ENCODE measurements at regions not wholly inside any gene's neighbourhood (a gene's known extent, or its start where the extent isn't known, plus 50 kb on each side); places are given as distances from the start of the nearest gene placed in this dataset.

- FAIRE-seq (no peak), DNase-seq (ENCODE audit: insufficient read length, low spot score) (no peak)
- no peak for TF ChIP-seq POLR2A (IDR thresholded peaks at IDR 0.05; ENCODE audit: low read depth, low read length)
Observed at GRCh38 chr5:74070766-74071165, 444.8 kb downstream of the ARHGEF28 start.

- DNase-seq (ENCODE audit: insufficient read length, low spot score) (no peak), FAIRE-seq (no peak)
- TF ChIP-seq POLR2A (IDR thresholded peaks at IDR 0.05; ENCODE audit: low read depth, low read length) = no peak
Observed at GRCh38 chr5:74069741-74070140, 443.7 kb downstream of the ARHGEF28 start.

- FAIRE-seq (no peak), DNase-seq (ENCODE audit: insufficient read length, low spot score) (no peak)
- TF ChIP-seq POLR2A (IDR thresholded peaks at IDR 0.05; ENCODE audit: low read depth, low read length) = no peak
Observed at GRCh38 chr5:74067748-74068541, 441.9 kb downstream of the ARHGEF28 start.

GRCh38 chr5:74064911-74065310, 438.9 kb downstream of the ARHGEF28 start:
- no peak for TF ChIP-seq POLR2A (IDR thresholded peaks at IDR 0.05; ENCODE audit: low read depth, low read length)
- FAIRE-seq = no peak
- no peak for DNase-seq (ENCODE audit: insufficient read length, low spot score)

- FAIRE-seq (no peak), DNase-seq (ENCODE audit: insufficient read length, low spot score) (no peak)
- no peak for TF ChIP-seq POLR2A (IDR thresholded peaks at IDR 0.05; ENCODE audit: low read depth, low read length)
Observed at GRCh38 chr5:74064225-74064624, 438.2 kb downstream of the ARHGEF28 start.

GRCh38 chr5:74063821-74064220, 437.8 kb downstream of the ARHGEF28 start:
- no peak for TF ChIP-seq POLR2A (IDR thresholded peaks at IDR 0.05; ENCODE audit: low read depth, low read length)
- DNase-seq (ENCODE audit: insufficient read length, low spot score) (peak; percentile 21), FAIRE-seq (peak; percentile 95)

GRCh38 chr5:74063346-74063745, 437.4 kb downstream of the ARHGEF28 start:
- TF ChIP-seq POLR2A (IDR thresholded peaks at IDR 0.05; ENCODE audit: low read depth, low read length) = no peak
- FAIRE-seq (no peak), DNase-seq (ENCODE audit: insufficient read length, low spot score) (no peak)

GRCh38 chr5:74061292-74061691, 435.3 kb downstream of the ARHGEF28 start:
- DNase-seq (ENCODE audit: insufficient read length, low spot score) (no peak), FAIRE-seq (peak; percentile 77)
- TF ChIP-seq POLR2A (IDR thresholded peaks at IDR 0.05; ENCODE audit: low read depth, low read length) = no peak

GRCh38 chr5:74059706-74060105, 433.7 kb downstream of the ARHGEF28 start:
- no peak for TF ChIP-seq POLR2A (IDR thresholded peaks at IDR 0.05; ENCODE audit: low read depth, low read length)
- DNase-seq (ENCODE audit: insufficient read length, low spot score) = no peak
- FAIRE-seq = no peak

GRCh38 chr5:74056789-74057164, 430.8 kb downstream of the ARHGEF28 start:
- TF ChIP-seq POLR2A (IDR thresholded peaks at IDR 0.05; ENCODE audit: low read depth, low read length) = no peak
- FAIRE-seq = no peak
- DNase-seq (ENCODE audit: insufficient read length, low spot score) = no peak

- FAIRE-seq (no peak), DNase-seq (ENCODE audit: insufficient read length, low spot score) (no peak)
- no peak for TF ChIP-seq POLR2A (IDR thresholded peaks at IDR 0.05; ENCODE audit: low read depth, low read length)
Observed at GRCh38 chr5:74056107-74056788, 430.3 kb downstream of the ARHGEF28 start.

- FAIRE-seq (no peak), DNase-seq (ENCODE audit: insufficient read length, low spot score) (no peak)
- no peak for TF ChIP-seq POLR2A (IDR thresholded peaks at IDR 0.05; ENCODE audit: low read depth, low read length)
Observed at GRCh38 chr5:74055486-74056106, 429.6 kb downstream of the ARHGEF28 start.

GRCh38 chr5:74054641-74055421, 428.8 kb downstream of the ARHGEF28 start:
- DNase-seq (ENCODE audit: insufficient read length, low spot score) = no peak
- FAIRE-seq = no peak

GRCh38 chr5:74054139-74054538, 428.1 kb downstream of the ARHGEF28 start:
- FAIRE-seq (no peak), DNase-seq (ENCODE audit: insufficient read length, low spot score) (no peak)
- no peak for TF ChIP-seq POLR2A (IDR thresholded peaks at IDR 0.05; ENCODE audit: low read depth, low read length)

More at GRCh38 chr5:74054641-74055421, 428.8 kb downstream of the ARHGEF28 start:
- TF ChIP-seq POLR2A (IDR thresholded peaks at IDR 0.05; ENCODE audit: low read depth, low read length) = no peak
